Endothelial cell (in vitro differentiated cells): ENCODE measurements at regions not wholly inside any gene's neighbourhood (a gene's known extent, or its start where the extent isn't known, plus 50 kb on each side); places are given as distances from the start of the nearest gene placed in this dataset.

Experiments used
- DNase-seq: peaks from one replicate; pipeline ENCODE4 v3.0.0; 2021; ENCODE audit warnings: low spot score
- H3K27ac Mint-ChIP-seq: one replicate; pipeline ENCODE4 v1.8.0; 2021; ENCODE audit warnings: mixed read lengths, inconsistent platforms; ENCODE audit not compliant: unreplicated experiment
- H3K27me3 Mint-ChIP-seq: one replicate; pipeline ENCODE4 v1.8.0; 2021; ENCODE audit warnings: mild to moderate bottlenecking, moderate library complexity, mixed read lengths, inconsistent platforms; ENCODE audit not compliant: unreplicated experiment
- H3K36me3 Mint-ChIP-seq: one replicate; pipeline ENCODE4 v1.8.0; 2021; ENCODE audit warnings: mild to moderate bottlenecking, low read depth, mixed read lengths, inconsistent platforms; ENCODE audit not compliant: unreplicated experiment
- H3K4me1 Mint-ChIP-seq: one replicate; pipeline ENCODE4 v1.8.0; 2021; ENCODE audit warnings: mild to moderate bottlenecking, mixed read lengths, inconsistent platforms; ENCODE audit not compliant: unreplicated experiment
- H3K4me3 Mint-ChIP-seq: one replicate; pipeline ENCODE4 v1.8.0; 2021; ENCODE audit warnings: mild to moderate bottlenecking, mixed read lengths, inconsistent platforms; ENCODE audit not compliant: unreplicated experiment
- H3K9me3 Mint-ChIP-seq: one replicate; pipeline ENCODE4 v1.8.0; 2021; ENCODE audit warnings: mixed read lengths, inconsistent platforms; ENCODE audit not compliant: unreplicated experiment
- TF ChIP-seq, protein P1 (sequence below): fragments of 200-600 bp; sonication (generic); IDR thresholded peaks from one replicate; pipeline ENCODE4 v1.5.0; 2021; ENCODE audit warnings: antibody characterized with exemption; ENCODE audit not compliant: unreplicated experiment

DNA sequence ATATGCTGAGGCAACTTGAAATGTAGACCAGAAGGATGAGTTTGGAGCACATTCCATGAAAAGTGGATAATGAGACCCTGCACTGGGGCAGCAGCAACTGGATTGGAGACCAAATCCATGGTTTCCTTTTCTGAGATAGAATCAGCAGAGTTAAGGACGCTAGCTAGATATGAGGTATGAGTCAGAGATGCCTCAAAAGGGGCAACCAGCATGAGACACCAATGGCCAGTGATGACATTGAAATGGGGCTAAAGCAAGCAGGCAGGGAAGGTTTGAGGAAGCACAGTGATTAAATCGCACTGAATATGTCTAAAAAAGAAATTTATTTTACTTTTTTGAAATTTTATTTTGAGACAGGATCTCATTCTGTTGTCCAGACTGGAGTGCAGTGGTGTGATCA lies 802.4 kb downstream of the TFAP2A start:
- Mint-ChIP-seq H3K27me3 (peaks cover 2% of the 10 kb centered on the region), H3K27ac (no peak overlapping the region), H3K36me3 (no peaks in the 10 kb centered on the region), H3K4me3 (no peak overlapping the region), H3K9me3 (no peaks in the 10 kb centered on the region), H3K4me1 (peaks cover 17% of the 10 kb centered on the region)
- TF ChIP-seq, protein P1, sequence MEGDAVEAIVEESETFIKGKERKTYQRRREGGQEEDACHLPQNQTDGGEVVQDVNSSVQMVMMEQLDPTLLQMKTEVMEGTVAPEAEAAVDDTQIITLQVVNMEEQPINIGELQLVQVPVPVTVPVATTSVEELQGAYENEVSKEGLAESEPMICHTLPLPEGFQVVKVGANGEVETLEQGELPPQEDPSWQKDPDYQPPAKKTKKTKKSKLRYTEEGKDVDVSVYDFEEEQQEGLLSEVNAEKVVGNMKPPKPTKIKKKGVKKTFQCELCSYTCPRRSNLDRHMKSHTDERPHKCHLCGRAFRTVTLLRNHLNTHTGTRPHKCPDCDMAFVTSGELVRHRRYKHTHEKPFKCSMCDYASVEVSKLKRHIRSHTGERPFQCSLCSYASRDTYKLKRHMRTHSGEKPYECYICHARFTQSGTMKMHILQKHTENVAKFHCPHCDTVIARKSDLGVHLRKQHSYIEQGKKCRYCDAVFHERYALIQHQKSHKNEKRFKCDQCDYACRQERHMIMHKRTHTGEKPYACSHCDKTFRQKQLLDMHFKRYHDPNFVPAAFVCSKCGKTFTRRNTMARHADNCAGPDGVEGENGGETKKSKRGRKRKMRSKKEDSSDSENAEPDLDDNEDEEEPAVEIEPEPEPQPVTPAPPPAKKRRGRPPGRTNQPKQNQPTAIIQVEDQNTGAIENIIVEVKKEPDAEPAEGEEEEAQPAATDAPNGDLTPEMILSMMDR: no peak
- DNase-seq: no peak

- Mint-ChIP-seq H3K27ac (no peak overlapping the region), H3K4me1 (peaks cover 13% of the 10 kb centered on the region), H3K36me3 (no peaks in the 10 kb centered on the region), H3K4me3 (no peak overlapping the region), H3K9me3 (no peaks in the 10 kb centered on the region), H3K27me3 (peaks cover 4% of the 10 kb centered on the region)
- no peak for DNase-seq
- TF ChIP-seq, protein P1: no peak
Observed at GRCh38 chr6:9610620-9611415, 804.1 kb downstream of the TFAP2A start.

DNA sequence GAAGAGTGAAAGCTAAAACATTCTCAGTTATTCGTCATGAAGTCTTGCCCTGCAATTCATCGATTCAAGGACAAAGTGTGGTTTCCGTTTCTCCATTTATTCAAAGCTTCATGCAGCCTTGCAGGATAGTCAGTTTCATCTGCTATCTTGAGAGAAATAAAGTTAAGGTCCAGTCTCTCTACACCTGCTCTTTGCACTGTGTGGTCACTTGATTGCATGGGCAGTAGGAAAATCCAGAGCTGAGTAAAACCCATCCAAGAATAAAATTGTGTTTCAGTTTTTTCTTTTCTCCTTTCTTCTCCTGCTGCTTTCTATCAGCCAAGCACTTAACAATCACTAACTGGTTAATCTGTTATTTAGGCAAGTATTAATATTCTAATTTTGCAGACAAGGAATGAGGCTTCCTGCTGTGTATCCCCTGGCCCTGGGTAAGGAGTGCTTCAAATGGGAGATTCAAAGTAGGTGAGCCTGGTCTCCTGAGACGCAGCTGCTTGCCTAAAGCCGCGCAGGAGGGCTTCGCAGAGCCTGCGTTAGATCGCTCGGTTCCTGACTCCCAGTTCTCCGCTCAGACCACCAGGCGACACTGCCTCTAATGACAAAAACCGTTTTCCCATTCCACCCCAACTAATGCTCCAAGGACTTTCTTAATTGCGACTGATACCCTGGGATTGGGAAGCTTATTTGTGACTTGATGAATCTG lies 808.3 kb downstream of the TFAP2A start:
- DNase-seq: peak; percentile 27
- no peak overlapping the region for H3K27ac Mint-ChIP-seq

GRCh38 chr6:9594746-9595145 lies 820.1 kb downstream of the TFAP2A start:
- no peaks in the 10 kb centered on the region for H3K36me3 Mint-ChIP-seq
- H3K27ac Mint-ChIP-seq: no peak overlapping the region
- TF ChIP-seq, protein P1: no peak
- no peak overlapping the region for H3K4me3 Mint-ChIP-seq
- H3K9me3 Mint-ChIP-seq: no peaks in the 10 kb centered on the region
- no peaks in the 10 kb centered on the region for H3K4me1 Mint-ChIP-seq
- DNase-seq: no peak
- H3K27me3 Mint-ChIP-seq: no peaks in the 10 kb centered on the region

More for the DNA sequence above, 808.3 kb downstream of the TFAP2A start:
- Mint-ChIP-seq H3K9me3 (no peaks in the 10 kb centered on the region), H3K4me1 (no peaks in the 10 kb centered on the region), H3K4me3 (no peak overlapping the region), H3K36me3 (no peaks in the 10 kb centered on the region), H3K27me3 (peaks cover 4% of the 10 kb centered on the region)
- TF ChIP-seq, protein P1: no peak

DNA sequence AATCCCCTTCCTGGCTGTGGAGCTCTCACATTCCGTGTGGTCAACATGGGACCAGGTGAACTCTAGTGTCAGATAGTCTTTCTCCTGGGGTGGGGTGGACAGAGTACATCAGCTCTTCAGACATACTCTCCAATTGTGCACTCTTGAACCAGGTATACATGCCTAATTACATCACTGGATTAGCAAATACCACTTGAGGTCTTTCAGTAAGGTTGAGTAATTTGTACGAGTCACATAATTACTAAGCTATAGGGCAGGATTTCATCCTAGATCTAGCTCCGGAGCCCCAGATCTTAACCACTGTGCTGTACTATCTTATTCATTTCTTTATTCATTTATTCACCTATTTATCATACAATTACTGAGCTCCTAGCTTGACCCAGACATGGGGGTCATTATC lies 821.3 kb downstream of the TFAP2A start:
- H3K4me1 Mint-ChIP-seq: no peaks in the 10 kb centered on the region
- H3K9me3 Mint-ChIP-seq: no peaks in the 10 kb centered on the region
- H3K4me3 Mint-ChIP-seq: no peak overlapping the region
- H3K36me3 Mint-ChIP-seq: no peaks in the 10 kb centered on the region
- TF ChIP-seq, protein P1: no peak
- H3K27me3 Mint-ChIP-seq: no peaks in the 10 kb centered on the region
- no peak overlapping the region for H3K27ac Mint-ChIP-seq
- DNase-seq: no peak
